ENCODE measurements at regions not wholly inside any gene's neighbourhood (a gene's known extent, or its start where the extent isn't known, plus 50 kb on each side); places are given as distances from the start of the nearest gene placed in this dataset.
A peak's percentile ranks its signal among the peaks of the same experiment; 100 is the strongest.
"Not testable (repeated sequence)": the region's sequence is repeated elsewhere in the genome, so short reads cannot be mapped to it uniquely, and the experiment has no call there.

- DNase-seq (ENCODE audit: low spot score), result no peak
- Mint-ChIP-seq H3K4me3 (ENCODE audit: unreplicated experiment) (peak overlapping the region; percentile 3), H3K9me3 (ENCODE audit: unreplicated experiment) (no peaks in the 10 kb centered on the region), H3K36me3 (ENCODE audit: low read depth, unreplicated experiment) (peaks cover 4% of the 10 kb centered on the region), H3K27me3 (ENCODE audit: unreplicated experiment) (peaks cover 2% of the 10 kb centered on the region), H3K4me1 (ENCODE audit: unreplicated experiment) (no peaks in the 10 kb centered on the region), H3K27ac (ENCODE audit: unreplicated experiment) (no peak overlapping the region)
- no peak for TF ChIP-seq CTCF (IDR thresholded peaks at IDR 0.05; ENCODE audit: unreplicated experiment)
Measured at GRCh38 chr16:88192601-88193000, 190.2 kb upstream of the ZNF469 start.

GRCh38 chr16:88193706-88194396 is 188.9 kb upstream of the ZNF469 start:
- DNase-seq (ENCODE audit: low spot score), result peak; percentile 61
- H3K4me1 Mint-ChIP-seq (ENCODE audit: unreplicated experiment); H3K36me3 Mint-ChIP-seq (ENCODE audit: low read depth, unreplicated experiment); H3K27ac Mint-ChIP-seq (ENCODE audit: unreplicated experiment); H3K4me3 Mint-ChIP-seq (ENCODE audit: unreplicated experiment); H3K27me3 Mint-ChIP-seq (ENCODE audit: unreplicated experiment); H3K9me3 Mint-ChIP-seq (ENCODE audit: unreplicated experiment): not testable (repeated sequence)
- peak; percentile 18 for TF ChIP-seq CTCF (IDR thresholded peaks at IDR 0.05; ENCODE audit: unreplicated experiment)

DNA sequence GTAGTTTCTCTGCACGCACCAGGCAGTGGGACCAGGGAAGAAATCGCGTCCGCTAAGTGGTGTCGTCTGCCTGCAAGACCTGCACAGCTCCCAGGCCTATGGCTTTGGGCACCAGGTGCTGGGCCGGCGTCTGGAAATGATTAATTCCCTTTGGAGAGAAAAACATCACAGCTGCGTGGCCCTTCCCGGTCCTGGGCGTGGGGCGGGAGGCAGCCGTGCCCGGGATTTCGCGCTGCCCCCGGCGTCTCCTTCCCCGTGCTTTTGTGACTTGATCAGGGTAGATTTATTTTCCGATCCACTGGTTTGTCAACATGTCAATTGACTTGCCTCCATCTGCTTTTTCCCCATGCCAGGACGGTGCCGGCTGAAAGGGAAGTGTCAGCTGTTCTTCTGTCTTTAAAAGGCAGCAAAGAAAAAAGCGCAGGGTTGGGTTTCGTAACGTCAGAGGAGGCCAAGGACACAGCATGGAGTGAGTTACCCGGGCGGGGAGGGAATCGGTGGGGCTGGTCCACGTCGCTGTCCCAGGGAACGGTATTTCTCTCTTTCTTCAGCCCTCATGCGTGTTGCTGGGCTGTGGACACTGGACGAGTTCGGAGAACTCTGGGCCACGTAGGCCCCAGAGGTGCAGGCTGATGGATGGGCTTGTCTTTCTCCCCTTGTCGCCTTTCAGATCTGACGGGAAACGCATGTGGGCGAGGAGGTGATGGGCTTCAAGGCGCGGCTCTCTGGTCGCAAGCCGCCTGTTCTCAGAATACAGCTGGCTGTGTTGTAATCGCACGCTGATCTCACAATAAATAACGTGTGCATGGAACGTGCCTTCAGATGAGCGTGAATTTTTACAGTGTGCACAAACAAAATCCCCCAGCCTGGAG is 188.1 kb upstream of the ZNF469 start:
- TF ChIP-seq CTCF (IDR thresholded peaks at IDR 0.05; ENCODE audit: unreplicated experiment), result no peak
- H3K27me3 Mint-ChIP-seq (ENCODE audit: unreplicated experiment), result peaks cover 2% of the 10 kb centered on the region
- no peaks in the 10 kb centered on the region for H3K4me1 Mint-ChIP-seq (ENCODE audit: unreplicated experiment)
- DNase-seq (ENCODE audit: low spot score), result no peak
- no peaks in the 10 kb centered on the region for H3K9me3 Mint-ChIP-seq (ENCODE audit: unreplicated experiment)
- peaks cover 4% of the 10 kb centered on the region for H3K36me3 Mint-ChIP-seq (ENCODE audit: low read depth, unreplicated experiment)
- H3K27ac Mint-ChIP-seq (ENCODE audit: unreplicated experiment), result no peak overlapping the region
- H3K4me3 Mint-ChIP-seq (ENCODE audit: unreplicated experiment), result no peak overlapping the region

- TF ChIP-seq CTCF (IDR thresholded peaks at IDR 0.05; ENCODE audit: unreplicated experiment), result no peak
- no peak for DNase-seq (ENCODE audit: low spot score)
- no peak overlapping the region for H3K27ac Mint-ChIP-seq (ENCODE audit: unreplicated experiment)
- H3K4me3 Mint-ChIP-seq (ENCODE audit: unreplicated experiment), result no peak overlapping the region
- peaks cover 4% of the 10 kb centered on the region for H3K36me3 Mint-ChIP-seq (ENCODE audit: low read depth, unreplicated experiment)
- H3K9me3 Mint-ChIP-seq (ENCODE audit: unreplicated experiment), result no peaks in the 10 kb centered on the region
- H3K4me1 Mint-ChIP-seq (ENCODE audit: unreplicated experiment), result no peaks in the 10 kb centered on the region
- H3K27me3 Mint-ChIP-seq (ENCODE audit: unreplicated experiment), result peaks cover 2% of the 10 kb centered on the region
Measured at GRCh38 chr16:88195269-88195705, 187.5 kb upstream of the ZNF469 start.
